Fibroblast of peridontal ligament (primary cell): ENCODE measurements at regions not wholly inside any gene's neighbourhood (a gene's known extent, or its start where the extent isn't known, plus 50 kb on each side); places are given as distances from the start of the nearest gene placed in this dataset.

Experiments used
- DNase-seq: peaks from one replicate; pipeline ENCODE4 v3.0.0-alpha.2; 2010; ENCODE audit errors: extremely low read depth

DNA sequence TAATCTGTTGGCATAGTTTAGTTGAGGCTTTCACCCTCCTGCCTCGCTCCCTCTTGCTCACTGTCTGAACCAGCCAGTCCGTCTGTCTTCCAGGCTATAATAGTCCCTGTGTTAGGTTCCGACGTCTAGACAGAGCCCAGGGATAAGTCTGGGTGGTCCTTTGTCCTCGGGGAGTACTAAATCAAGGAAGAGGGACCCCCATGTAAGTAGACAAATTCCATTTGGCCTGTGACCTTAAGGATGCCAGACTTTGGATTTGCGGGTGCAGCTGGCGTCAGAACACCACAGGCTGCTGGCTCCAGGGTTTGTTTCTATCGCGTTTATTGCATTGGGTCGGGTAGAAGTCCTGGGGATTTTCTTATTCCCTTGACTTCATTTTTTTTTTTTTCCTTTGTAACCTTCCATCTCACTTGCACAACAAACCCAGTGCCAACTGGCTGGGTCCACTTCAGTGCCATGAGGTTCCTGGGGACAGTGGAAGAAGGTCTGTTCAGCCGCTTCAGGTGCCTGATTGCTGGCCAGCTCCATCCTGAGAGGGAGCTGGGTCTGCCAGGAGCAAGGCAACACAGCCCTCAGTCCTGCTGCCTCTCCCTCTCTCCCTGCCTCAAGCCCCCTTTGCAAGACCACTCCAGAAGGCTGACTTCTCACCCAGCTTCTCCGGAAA lies 95.4 kb upstream of the KLHL25 start:
- no peak for DNase-seq

DNA sequence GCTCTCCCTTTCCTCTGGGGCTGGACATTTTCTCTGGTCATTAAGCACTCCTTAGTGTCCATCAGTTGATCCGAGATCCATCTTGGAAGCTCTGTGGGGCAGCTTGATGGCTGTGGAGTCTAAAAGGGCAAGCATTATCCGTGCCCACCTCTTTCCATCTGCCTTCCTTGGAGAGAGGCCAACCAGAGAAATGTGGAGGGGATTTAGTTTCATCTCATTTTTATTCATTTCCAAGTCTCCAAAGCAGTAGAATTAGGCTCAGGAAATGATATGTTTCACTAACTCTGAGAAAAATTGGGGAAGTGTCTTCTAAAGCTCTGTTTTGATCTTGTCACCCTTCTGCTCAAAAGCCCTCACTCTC lies 95.9 kb upstream of the KLHL25 start:
- DNase-seq, result no peak

DNA sequence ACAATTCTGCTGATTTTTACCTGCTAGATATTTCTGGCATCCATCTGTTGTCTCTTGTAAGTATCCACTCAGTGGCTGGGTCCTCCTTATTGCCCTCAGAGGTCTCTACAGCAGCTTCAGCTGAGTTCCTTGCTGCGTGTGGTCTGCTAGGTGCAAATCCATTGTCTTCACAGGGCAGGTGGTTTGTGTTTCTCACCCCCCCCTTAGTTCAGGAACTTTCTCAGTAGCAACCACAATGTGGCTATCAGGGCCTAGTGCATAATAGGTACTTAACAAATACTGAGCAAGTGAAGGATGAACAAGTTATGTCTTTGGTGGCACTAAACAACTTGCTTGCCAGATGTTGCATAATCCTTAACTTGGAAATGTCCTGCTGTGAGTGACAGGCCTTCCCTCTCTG lies 96.7 kb upstream of the KLHL25 start:
- no peak for DNase-seq

DNA sequence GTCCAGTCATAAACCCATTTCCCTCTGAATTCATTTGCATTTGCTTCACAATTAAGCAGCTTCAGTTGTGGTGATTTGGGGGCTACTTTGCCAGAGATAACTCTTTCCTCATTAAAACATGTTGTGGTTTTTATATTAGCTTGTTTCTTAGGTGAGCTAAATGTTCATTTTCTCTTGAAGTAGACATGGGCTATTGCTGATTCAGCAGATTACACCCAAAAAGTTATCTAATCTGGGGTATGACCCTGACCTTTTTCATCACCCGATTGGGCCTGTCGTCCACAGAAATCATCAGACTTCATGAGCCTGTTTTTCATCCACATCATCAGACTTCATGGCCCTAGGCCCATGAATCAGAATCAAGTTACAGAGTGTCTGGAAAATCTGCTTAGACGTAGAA lies 97.5 kb upstream of the KLHL25 start:
- DNase-seq, result no peak

DNA sequence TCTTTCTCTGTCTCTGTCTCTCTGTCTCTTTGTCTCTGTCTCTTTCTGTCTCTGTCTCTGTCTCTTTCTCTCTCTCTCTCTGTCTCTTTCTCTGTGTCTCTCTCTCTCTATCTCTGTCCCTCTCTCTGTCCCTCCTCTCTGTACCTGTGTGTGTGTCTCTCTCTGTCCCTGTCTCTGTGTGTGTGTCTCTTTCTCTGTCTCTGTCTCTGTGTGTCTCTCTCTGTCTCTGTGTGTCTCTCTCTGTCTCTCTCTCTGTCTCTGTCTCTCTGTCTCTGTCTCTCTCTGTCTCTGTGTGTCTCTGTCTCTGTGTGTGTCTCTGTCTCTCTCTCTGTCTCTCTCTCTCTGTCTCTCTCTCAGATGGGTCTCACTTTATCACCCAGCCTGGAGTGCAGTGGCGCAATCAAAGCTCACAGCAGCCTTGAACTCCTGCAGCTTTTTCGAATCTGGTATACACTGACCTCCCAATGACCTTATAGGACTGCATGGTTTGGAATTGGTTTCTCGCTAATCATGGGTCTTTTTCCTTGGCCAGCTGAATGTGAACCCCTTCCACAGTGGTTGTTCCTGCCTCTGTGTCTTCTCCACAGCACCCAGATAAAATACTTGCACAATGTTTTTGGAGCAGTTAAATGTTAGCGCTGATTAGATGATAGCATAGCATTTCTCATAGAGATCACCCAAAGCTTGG lies 102.6 kb upstream of the KLHL25 start:
- DNase-seq, result no peak

DNA sequence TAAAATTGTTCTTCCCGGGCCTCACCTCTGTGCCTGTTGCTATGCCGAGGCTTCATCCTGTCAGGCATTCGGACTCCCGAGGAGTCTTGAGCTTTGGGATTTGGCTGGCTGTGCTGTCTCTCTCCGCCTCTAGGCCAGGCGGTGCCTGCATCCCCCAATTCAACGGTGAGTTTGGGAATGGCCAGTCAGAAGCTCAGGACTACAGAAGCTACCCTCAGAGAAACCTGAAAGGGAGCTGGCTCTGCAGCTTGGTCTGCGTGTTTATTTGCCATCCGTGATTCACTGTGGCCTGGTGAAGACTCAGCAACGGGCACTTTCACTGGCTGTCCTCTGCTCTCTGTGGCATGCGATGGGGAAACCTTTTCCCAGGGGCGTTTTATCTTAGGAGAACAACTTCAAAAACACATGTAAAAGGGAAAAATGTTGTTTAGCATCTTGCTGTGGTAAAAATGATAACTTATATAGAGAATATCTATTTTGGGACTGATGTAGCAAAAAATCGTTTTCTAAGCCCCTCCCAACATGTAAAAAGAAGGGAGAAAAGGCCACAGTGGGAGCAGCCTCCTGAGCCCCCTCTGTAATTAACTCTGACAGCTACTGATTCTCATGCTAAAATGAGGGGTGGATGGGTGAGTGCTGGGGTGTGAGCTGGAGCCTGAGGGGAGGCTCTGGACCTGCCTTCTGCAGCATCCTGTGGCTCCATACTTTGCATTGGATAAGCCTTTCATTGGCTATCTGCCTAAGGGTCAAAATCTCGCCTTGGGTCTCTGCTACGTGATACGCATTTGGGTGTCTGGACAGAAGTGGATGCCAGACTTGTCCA lies 103.4 kb upstream of the KLHL25 start:
- no peak for DNase-seq

DNA sequence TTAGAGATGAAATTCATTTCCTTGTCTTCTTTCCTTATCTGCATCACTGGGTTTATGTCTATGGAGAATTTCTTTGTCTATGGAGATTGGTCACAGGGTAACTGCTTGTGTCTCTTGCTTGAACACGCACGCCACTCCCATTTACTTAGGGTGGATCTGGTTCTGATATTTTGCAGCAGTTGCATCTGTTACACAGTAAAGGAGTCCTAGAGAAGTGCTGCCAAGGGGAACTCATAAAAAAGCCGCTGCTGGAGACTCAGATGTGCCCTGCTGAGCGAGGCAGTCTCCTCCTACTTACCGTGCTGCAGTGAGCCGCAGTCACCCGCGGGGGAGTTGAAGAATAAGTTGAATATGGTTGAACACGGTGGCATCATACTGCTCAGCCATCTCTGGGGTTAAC lies 105.2 kb upstream of the KLHL25 start:
- DNase-seq, result no peak

DNA sequence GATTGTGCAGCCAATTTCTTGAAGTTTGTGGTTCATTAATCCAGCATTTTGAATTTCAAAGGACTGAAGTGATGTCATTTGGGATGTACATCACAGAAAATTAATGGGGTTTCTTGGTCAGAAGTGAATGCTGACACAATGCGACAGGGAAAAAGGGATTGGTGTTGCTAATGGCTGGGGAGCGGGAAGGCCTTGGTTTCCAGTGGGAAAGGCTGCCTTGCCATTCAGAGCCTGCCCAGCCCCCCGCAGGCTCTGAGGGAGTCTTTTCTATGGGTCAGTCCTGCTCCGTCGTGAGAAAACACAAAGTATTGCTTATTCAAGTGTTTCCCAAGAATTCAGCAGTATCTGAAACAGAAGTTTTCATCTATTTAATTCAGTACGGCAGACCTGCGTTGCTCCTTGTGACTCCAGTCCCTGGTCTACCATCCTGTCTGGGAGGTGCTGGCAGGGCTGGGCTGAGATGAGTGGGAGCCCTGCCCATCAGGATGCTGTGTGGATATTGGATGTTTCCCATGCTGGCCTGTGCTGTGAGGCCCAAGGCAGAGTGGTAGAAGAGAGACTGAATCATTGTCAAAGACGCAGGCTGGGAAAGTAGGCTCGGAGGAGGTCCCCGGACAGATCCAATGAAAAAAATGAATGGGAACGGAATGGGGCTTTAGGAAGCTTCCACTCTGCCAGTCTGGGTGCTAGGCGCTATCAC lies 111.2 kb upstream of the KLHL25 start:
- no peak for DNase-seq

DNA sequence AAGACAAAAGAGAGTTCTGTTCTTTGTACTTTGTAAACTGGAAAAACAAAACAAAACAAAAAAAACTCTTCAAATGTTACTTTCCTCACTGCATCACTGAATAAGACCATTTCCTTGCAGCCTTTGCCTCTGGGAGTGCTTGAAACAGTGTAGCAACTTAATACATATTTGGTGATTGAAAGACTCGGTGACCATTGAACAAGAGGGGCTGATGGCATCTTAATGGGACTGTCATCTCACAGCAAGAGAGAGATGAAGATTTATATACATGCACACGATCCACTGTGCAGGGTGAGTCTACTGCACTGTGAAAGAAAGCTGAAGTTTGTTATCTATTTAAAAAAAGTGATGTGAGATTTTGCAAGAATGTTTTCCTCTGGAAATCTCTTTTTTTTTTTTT lies 111.9 kb upstream of the KLHL25 start:
- DNase-seq, result no peak

DNA sequence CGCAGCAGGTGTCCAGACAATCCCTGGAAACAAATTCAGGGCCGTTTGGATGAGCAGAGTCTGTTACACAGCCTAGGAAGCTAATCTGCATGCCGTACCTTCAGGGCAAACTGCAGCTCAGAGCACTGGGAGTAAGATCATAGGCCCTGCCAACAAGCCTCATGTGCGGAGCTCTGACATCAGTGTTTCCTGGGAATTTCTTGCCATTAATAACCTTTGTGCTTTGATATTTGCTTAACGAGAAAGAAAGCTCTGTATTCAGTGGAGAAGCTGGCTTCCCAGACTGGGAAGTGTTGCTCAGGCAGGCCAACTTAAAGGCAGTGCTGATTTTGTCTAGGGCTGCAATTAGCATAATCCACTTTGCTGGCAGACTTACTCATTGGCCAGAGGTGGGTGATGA lies 116.1 kb upstream of the KLHL25 start:
- no peak for DNase-seq

DNA sequence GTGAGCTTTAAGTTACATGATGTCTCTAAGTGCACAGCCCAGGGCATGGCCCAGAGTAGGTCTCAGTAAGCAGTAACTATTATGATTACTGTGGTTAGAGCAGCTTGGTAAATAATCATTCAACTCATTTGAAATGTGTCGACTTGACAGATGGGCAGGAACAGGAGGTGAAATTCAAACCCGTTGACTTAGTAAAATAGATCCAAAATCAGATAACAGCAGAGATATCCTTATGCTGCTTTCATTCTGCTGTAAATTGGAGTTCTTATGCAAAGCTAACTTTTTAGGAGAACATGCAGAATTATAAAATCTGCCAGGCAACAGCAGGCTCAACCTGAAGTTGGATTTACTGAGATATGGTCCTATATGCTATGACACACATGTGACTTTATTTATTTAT lies 118.7 kb upstream of the KLHL25 start:
- DNase-seq, result no peak

DNA sequence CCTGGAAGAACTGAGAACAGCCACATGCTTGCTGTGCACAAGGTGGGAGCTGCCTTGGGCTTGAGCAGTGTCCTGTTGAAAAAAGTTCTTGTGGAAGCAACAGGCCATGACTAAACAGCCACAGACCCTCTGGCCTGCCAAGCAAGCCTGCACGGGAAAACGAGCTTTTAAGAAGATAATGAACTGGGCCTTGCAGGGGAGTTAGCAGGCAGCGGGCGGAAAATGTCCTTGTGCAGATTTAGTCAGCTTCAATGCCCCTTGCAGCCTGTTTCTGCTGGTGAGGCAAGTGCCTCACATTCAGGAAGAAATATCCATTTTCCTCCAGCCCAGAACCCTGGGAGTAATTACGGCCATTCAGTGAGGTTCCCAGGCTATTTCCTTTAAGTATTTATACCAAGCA lies 126.2 kb upstream of the KLHL25 start:
- no peak for DNase-seq

DNA sequence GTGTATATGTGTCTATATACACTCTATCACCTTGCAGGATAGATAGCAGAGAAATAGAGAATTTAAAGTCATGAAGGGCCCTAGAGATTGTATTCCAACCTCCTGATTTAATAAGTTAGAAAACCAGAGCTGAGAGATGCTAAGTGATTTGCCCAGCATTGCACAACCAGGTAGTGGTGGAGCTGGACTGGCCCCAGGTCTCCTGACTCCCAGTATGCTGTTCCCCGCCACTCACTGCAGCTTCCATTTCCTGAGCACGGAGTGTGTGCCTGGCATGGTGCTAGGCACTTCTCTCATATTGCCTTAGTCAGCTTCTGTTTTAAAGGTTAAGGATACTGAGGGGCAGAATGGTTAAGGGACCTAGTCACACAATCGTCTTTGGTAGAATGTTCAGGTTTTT lies 129.4 kb upstream of the KLHL25 start:
- DNase-seq, result no peak

DNA sequence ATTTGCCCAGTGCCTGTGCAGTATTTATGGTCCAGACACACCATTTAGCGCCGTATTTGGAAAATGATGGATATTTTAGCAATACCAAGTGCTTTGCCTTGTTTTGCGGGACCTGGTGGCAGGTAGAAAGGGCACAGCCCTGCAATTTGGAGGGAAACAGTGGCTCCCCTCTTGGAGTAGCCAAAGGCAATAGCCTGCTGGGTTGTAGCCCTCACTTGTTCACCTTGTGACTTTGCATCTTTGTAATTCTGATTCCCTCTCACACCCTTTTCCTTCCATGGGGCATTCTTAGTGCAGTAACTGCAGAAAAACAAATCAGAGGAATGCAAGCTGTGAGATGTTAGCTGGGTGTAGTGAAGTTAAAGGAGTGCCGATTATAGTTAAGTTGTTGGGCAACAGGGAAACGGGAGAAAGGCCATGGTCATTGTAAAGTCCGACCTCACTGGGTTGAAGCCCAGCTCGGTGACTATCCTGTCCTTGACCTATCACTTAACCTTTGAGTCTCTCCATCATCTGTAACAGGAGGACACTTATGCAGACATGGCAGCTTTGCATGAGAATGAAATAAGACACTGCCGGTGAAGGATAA lies 131.0 kb upstream of the KLHL25 start:
- no peak for DNase-seq

DNA sequence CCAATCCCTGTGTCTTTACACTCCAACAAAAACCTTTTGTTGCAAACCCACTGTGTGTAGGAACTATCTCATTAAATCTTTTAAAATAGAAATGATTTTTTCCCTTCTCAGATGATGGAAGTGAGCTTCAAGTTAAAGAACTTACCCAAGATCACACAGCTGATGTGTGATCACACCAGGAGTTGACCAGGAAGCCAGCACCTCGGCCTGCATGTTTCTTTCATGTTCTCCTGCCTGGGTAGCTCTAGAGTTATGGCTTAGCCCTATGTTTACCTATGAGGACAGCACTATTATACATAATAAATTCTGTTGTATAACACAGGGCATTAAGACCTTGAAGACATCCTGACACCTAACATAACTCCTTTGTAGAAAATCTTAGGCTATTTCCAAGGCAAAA lies 132.1 kb upstream of the KLHL25 start:
- DNase-seq, result no peak

DNA sequence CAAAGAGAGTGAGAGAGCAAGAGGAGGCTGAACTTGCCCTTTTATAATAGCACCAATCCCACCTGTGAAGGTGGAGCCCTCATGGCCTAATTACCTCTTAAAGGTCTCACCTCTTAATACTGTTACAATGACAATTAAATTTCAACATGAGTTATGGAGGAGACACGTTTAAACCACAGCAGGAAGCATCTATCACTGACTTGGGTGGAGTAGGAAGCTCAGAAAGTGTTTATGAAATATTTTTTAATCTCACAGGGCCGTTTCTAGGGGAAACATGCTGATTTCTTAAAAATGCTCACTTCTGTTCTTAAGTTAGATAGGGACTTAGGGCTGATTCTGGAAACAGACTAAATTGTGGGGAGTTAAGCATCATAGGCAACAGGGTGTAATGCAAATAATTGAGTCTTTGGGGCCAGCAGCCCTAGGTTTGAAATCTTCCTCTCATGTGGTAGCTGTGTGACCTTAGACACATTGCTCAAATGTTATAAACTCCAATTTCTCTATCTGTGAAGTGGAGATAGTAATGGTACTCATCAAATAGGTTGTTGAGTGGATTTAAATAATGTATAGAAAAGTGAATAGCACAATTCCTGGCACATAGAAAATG lies 133.3 kb upstream of the KLHL25 start:
- DNase-seq, result no peak

DNA sequence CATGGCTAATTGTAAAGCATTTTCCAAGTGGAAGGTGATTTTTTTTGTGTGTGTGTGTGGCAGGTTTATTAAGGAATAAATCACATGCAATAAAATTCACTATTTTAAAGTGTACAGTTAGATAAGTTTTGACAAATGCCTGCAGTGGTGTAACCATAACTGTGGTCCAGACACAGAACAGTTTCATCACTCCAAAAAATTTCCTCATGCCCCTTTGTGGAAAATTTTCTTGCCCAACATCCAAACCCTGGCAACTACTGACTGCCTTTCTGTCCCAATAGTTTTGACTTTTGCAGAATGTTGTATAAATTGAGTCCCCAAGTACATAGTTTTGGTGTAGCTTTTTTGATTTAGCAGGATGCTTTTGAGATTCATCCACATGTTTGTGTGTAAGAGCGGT lies 135.1 kb upstream of the KLHL25 start:
- DNase-seq, result no peak

DNA sequence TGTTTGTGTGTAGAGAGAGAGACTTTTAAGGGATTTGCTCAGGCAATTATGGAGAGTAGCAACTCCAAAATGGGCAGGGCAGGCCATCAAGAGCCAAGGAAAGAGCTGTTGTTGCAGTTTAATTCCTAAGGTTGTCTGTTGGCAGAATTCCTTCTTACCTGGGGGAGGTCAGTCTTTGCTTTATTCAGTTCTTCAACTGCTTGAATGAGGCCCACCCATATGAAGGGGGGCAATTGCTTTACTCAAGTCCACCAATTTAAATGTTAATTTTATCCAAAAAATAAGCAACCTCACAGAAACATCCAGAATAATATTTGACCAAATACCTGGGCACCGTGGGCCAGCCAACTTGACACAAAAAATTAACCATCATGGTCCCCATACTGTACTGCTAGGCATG lies 137.7 kb upstream of the KLHL25 start:
- no peak for DNase-seq

DNA sequence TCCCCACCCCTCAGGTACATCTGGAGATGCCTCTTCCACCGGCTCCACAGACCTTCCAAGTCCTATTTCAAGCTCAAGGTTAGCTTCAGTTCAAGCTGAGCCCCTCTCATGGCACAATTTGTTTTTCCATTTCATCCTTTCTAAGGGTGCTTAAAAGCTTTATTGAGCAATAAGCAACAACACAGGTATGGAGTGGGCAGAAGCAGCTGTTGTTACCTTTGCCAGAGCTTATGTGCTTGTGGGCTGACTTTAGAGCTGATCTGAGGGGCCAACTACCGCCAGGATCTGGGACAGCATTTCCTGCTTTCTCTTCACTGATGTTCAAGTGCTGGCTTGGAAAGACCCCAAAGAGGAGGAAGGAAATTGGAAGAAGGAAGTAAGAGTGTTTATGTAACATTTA lies 140.0 kb upstream of the KLHL25 start:
- DNase-seq, result no peak

DNA sequence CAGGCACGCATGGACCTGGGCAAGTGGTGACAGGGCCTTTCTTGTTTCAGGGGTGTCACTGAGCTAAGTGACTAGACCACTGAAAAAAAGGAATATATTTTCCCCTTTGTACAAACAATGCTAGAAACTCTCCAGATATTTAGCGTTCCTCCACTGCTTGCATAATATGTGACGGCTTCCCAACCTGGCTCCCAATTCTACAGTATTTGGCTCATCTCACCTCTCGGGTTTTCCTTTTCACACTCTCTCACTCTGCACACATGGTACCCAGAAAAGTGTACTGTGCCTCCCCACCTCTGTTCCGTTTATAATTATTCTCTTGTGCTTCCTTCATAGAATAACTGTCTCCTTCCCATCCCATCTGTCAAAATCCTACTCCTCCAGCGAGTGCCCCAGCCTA lies 140.5 kb upstream of the KLHL25 start:
- no peak for DNase-seq

DNA sequence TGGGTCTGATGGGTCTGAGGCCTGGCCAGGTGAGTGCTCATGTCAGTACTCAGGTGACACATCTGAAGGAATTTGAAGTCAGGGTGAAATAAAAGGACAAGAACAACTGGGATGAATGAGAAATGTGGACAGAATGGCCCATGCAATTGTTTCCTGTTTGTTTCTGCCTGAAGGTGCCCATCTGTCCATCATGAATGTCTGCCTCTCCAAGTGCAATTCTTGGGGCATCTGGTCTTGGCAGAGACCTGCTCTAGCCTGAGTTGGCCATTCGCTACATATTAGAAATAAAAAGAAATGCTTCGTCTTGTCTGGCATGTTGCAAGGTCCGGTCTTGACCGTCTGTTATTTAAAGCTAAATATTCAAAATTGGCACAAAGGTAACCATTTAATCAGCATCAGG lies 142.0 kb upstream of the AGBL1 start:
- DNase-seq, result no peak
